H9 (cell line): ENCODE measurements at regions not wholly inside any gene's neighbourhood (a gene's known extent, or its start where the extent isn't known, plus 50 kb on each side); places are given as distances from the start of the nearest gene placed in this dataset.

Experiments
- DNase-seq: peaks from one replicate; pipeline ENCODE4 v3.0.0-alpha.2; 2017
- H2AFZ ChIP-seq: one replicate; pipeline ENCODE4 v1.6.1; 2013; ENCODE audit warnings: mild to moderate bottlenecking, low read length, control low read depth, moderate library complexity
- H2AK5ac ChIP-seq: 2 replicates; pipeline ENCODE4 v1.6.1; 2013; ENCODE audit warnings: low read length, control low read depth, mixed read lengths; ENCODE audit not compliant: insufficient read length
- H2BK120ac ChIP-seq: one replicate; pipeline ENCODE4 v1.6.1; 2013; ENCODE audit warnings: low read depth, mild to moderate bottlenecking, low read length, control low read depth, inconsistent platforms; ENCODE audit not compliant: poor library complexity, severe bottlenecking
- H2BK12ac ChIP-seq: 2 replicates; pipeline ENCODE4 v1.6.1; 2013; ENCODE audit warnings: low read length, control low read depth, mixed read lengths, low read depth; ENCODE audit not compliant: insufficient read length
- H2BK15ac ChIP-seq: 2 replicates; pipeline ENCODE4 v1.6.1; 2013; ENCODE audit warnings: low read depth, low read length, control low read depth
- H2BK20ac ChIP-seq: one replicate; pipeline ENCODE4 v1.6.1; 2013; ENCODE audit warnings: low read depth, mild to moderate bottlenecking, low read length, control low read depth, inconsistent platforms; ENCODE audit not compliant: poor library complexity, severe bottlenecking
- H2BK5ac ChIP-seq: 2 replicates; pipeline ENCODE4 v1.6.1; 2013; ENCODE audit warnings: low read length, control low read depth, mixed read lengths; ENCODE audit not compliant: insufficient read length
- H3K14ac ChIP-seq: 2 replicates; pipeline ENCODE4 v1.6.1; 2013; ENCODE audit warnings: low read length, control low read depth; ENCODE audit not compliant: insufficient read depth
- H3K18ac ChIP-seq: 2 replicates; pipeline ENCODE4 v1.6.1; 2013; ENCODE audit warnings: low read depth, mild to moderate bottlenecking, mixed read lengths, low read length, control low read depth; ENCODE audit not compliant: insufficient read length
- H3K23ac ChIP-seq: 2 replicates; pipeline ENCODE4 v1.6.1; 2013; ENCODE audit warnings: low read length, control low read depth, mixed read lengths, low read depth; ENCODE audit not compliant: insufficient read length
- H3K23me2 ChIP-seq: 2 replicates; pipeline ENCODE4 v1.6.1; 2013; ENCODE audit warnings: low read depth, mild to moderate bottlenecking, mixed read lengths, low read length, control low read depth; ENCODE audit not compliant: insufficient read length, poor library complexity, severe bottlenecking
- H3K27ac ChIP-seq: 2 replicates; pipeline ENCODE4 v1.5.1; 2013; ENCODE audit warnings: low read length, control low read depth, mixed read lengths, low read depth; ENCODE audit not compliant: insufficient read length
- H3K27me3 ChIP-seq: 2 replicates; pipeline ENCODE4 v1.6.1; 2013; ENCODE audit warnings: low read length, control low read depth, inconsistent platforms; ENCODE audit not compliant: insufficient read depth
- H3K4ac ChIP-seq: 2 replicates; pipeline ENCODE4 v1.6.1; 2013; ENCODE audit warnings: low read depth, mild to moderate bottlenecking, control low read depth, inconsistent platforms, low read length, moderate library complexity
- H3K4me1 ChIP-seq: 2 replicates; pipeline ENCODE4 v1.6.1; 2013; ENCODE audit warnings: low read length, control low read depth, inconsistent platforms; ENCODE audit not compliant: insufficient read depth
- H3K4me2 ChIP-seq: 2 replicates; pipeline ENCODE4 v1.6.1; 2013; ENCODE audit warnings: low read length, control low read depth, mixed read lengths; ENCODE audit not compliant: insufficient read length, insufficient read depth
- H3K56ac ChIP-seq: 2 replicates; pipeline ENCODE4 v1.6.1; 2013; ENCODE audit warnings: low read depth, mild to moderate bottlenecking, mixed read lengths, low read length, control low read depth; ENCODE audit not compliant: insufficient read length
- H3K79me1 ChIP-seq: 2 replicates; pipeline ENCODE4 v1.6.1; 2013; ENCODE audit warnings: low read depth, mild to moderate bottlenecking, moderate library complexity, low read length, control low read depth, inconsistent platforms; ENCODE audit not compliant: insufficient read depth, poor library complexity, severe bottlenecking
- H3K79me2 ChIP-seq: 2 replicates; pipeline ENCODE4 v1.6.1; 2013; ENCODE audit warnings: low read length, control low read depth, inconsistent platforms; ENCODE audit not compliant: insufficient read depth
- H3K9ac ChIP-seq: 2 replicates; pipeline ENCODE4 v1.6.1; 2013; ENCODE audit warnings: low read length, control low read depth, mixed read lengths; ENCODE audit not compliant: insufficient read length; ENCODE audit errors: extremely low read depth
- H3K9me3 ChIP-seq: one replicate; pipeline ENCODE4 v1.6.1; 2013; ENCODE audit warnings: low read depth, low read length, inconsistent platforms; ENCODE audit not compliant: control insufficient read depth
- H3T11ph ChIP-seq: one replicate; pipeline ENCODE4 v1.6.1; 2013; ENCODE audit warnings: mild to moderate bottlenecking, low read length, control low read depth, inconsistent platforms
- H4K20me1 ChIP-seq: one replicate; pipeline ENCODE4 v1.6.1; 2013; ENCODE audit not compliant: control insufficient read depth, insufficient read length, insufficient read depth
- H4K5ac ChIP-seq: 2 replicates; pipeline ENCODE4 v1.6.1; 2013; ENCODE audit warnings: low read depth, mild to moderate bottlenecking, mixed read lengths, low read length, control low read depth; ENCODE audit not compliant: insufficient read length
- H4K8ac ChIP-seq: replicated peaks from 2 replicates; pipeline ENCODE4 v1.6.1; 2013; ENCODE audit warnings: low read length, control low read depth, mixed read lengths, low read depth; ENCODE audit not compliant: insufficient read length
- H4K91ac ChIP-seq: 2 replicates; pipeline ENCODE4 v1.6.1; 2013; ENCODE audit warnings: low read depth, mild to moderate bottlenecking, moderate library complexity, mixed read lengths, low read length, control low read depth; ENCODE audit not compliant: insufficient read length
- H3K27ac Mint-ChIP-seq, 3 experiments: 2 replicates in 2 of 3; 3 replicates in 1 of 3; pipeline ENCODE4 v1.8.0; 2020 to 2021; ENCODE audit warnings: mixed read lengths in 3 of 3, mild to moderate bottlenecking in 1 of 3, moderate library complexity in 1 of 3
- H3K27me3 Mint-ChIP-seq: 2 replicates; pipeline ENCODE4 v1.8.0; 2021; ENCODE audit warnings: low read depth, mild to moderate bottlenecking, moderate library complexity, mixed read lengths
- H3K36me3 Mint-ChIP-seq, 3 experiments: 2 replicates in 2 of 3; 3 replicates in 1 of 3; pipeline ENCODE4 v1.8.0; 2020 to 2021; ENCODE audit warnings: low read depth in 3 of 3, mixed read lengths in 3 of 3; ENCODE audit not compliant: insufficient read depth in 1 of 3
- H3K4me1 Mint-ChIP-seq, 2 experiments: 2 replicates each; pipeline ENCODE4 v1.8.0; 2020; ENCODE audit warnings: mixed read lengths in 2 of 2
- H3K4me3 Mint-ChIP-seq, 2 experiments: 2 replicates in 1 of 2; 3 replicates in 1 of 2; pipeline ENCODE4 v1.8.0; 2020 to 2021; ENCODE audit warnings: mild to moderate bottlenecking in 2 of 2, mixed read lengths in 2 of 2, moderate library complexity in 1 of 2
- H3K9me3 Mint-ChIP-seq, 2 experiments: 2 replicates in 1 of 2; 3 replicates in 1 of 2; pipeline ENCODE4 v1.8.0; 2020; ENCODE audit warnings: mild to moderate bottlenecking in 2 of 2, mixed read lengths in 2 of 2, moderate library complexity in 1 of 2
- CTCF ChIP-seq: fragments of 200-600 bp; sonication (generic); conservative IDR thresholded peaks from 3 replicates; pipeline ENCODE4 v1.8.0; 2021; ENCODE audit warnings: antibody characterized with exemption, mild to moderate bottlenecking
- WGBS: extraction: QIAGEN DNeasy Blood & Tissue Kit; methylation state at CpG from one replicate; pipeline ENCODE4 v1.1.7; 2013; ENCODE audit warnings: missing lambda C conversion rate, low lambda C conversion rate, mixed read lengths; ENCODE audit not compliant: insufficient read length; ENCODE audit errors: extremely low coverage; 5-methylcytosine and 5-hydroxymethylcytosine counted together

GRCh38 chr12:91271185-91271584 is 88.6 kb upstream of the DCN start:
- Mint-ChIP-seq H3K4me3 (no peak overlapping the region), H3K4me1 (peaks cover 36 to 37% of the 10 kb centered on the region in 2 experiments), H3K27me3 (no peaks in the 10 kb centered on the region), H3K36me3 (no peaks in the 10 kb centered on the region), H3K9me3 (no peaks in the 10 kb centered on the region), H3K27ac (peak overlapping the region in 1 of 3 experiments; percentile 76; a peak in 2 of 7 replicates)
- no peak overlapping the region for H2AFZ ChIP-seq
- H3K23ac ChIP-seq, result no peak overlapping the region
- no peaks in the 10 kb centered on the region for H3K27me3 ChIP-seq
- no peak overlapping the region for H3K4me2 ChIP-seq
- H3K18ac ChIP-seq, result no peak overlapping the region
- TF ChIP-seq CTCF, result no peak
- H4K8ac ChIP-seq, result no peak overlapping the region
- no peak overlapping the region; the same call in 1 of the 2 replicates for H3K4ac ChIP-seq
- no peak overlapping the region for H2BK120ac ChIP-seq
- H2BK20ac ChIP-seq, result no peak overlapping the region
- no peak overlapping the region for H3K9ac ChIP-seq
- no peak overlapping the region for H3K56ac ChIP-seq
- H2BK5ac ChIP-seq, result no peak overlapping the region
- H3K14ac ChIP-seq, result no peak overlapping the region
- no peak overlapping the region for H4K5ac ChIP-seq
- no peak overlapping the region for H3K27ac ChIP-seq
- H3K9me3 ChIP-seq, result no peaks in the 10 kb centered on the region
- no peaks in the 10 kb centered on the region for H4K20me1 ChIP-seq
- H2AK5ac ChIP-seq, result no peak overlapping the region
- H2BK15ac ChIP-seq, result no peak overlapping the region
- no peaks in the 10 kb centered on the region for H3K79me1 ChIP-seq
- H3K79me2 ChIP-seq, result no peaks in the 10 kb centered on the region
- DNase-seq, result no peak
- no peak overlapping the region for H4K91ac ChIP-seq
- no peak overlapping the region for H3T11ph ChIP-seq
- no peaks in the 10 kb centered on the region for H3K23me2 ChIP-seq
- no peak overlapping the region for H2BK12ac ChIP-seq
- peaks cover 4% of the 10 kb centered on the region; the same call in 1 of the 2 replicates for H3K4me1 ChIP-seq
- no CpG with 5 or more reads among the region's 4 CpGs for WGBS
